Chondrocyte (in vitro differentiated cells): ENCODE measurements at regions not wholly inside any gene's neighbourhood (a gene's known extent, or its start where the extent isn't known, plus 50 kb on each side); places are given as distances from the start of the nearest gene placed in this dataset.

Experiments
- DNase-seq: peaks from one replicate; pipeline ENCODE4 v3.0.0; 2021; ENCODE audit warnings: mixed read lengths, low spot score
- H3K27ac Mint-ChIP-seq: one replicate; pipeline ENCODE4 v1.8.0; 2021; ENCODE audit warnings: mild to moderate bottlenecking, moderate library complexity, mixed read lengths; ENCODE audit not compliant: unreplicated experiment
- H3K27me3 Mint-ChIP-seq: 2 replicates; pipeline ENCODE4 v1.8.0; 2021; ENCODE audit warnings: low read depth, mixed read lengths
- H3K36me3 Mint-ChIP-seq: 2 replicates; pipeline ENCODE4 v1.8.0; 2021; ENCODE audit warnings: low read depth, mixed read lengths
- H3K4me1 Mint-ChIP-seq: 2 replicates; pipeline ENCODE4 v1.8.0; 2021; ENCODE audit warnings: low read depth, mild to moderate bottlenecking, mixed read lengths
- H3K4me3 Mint-ChIP-seq: one replicate; pipeline ENCODE4 v1.8.0; 2021; ENCODE audit warnings: mild to moderate bottlenecking, moderate library complexity, mixed read lengths; ENCODE audit not compliant: unreplicated experiment
- H3K9me3 Mint-ChIP-seq: 2 replicates; pipeline ENCODE4 v1.8.0; 2021; ENCODE audit warnings: low read depth, mixed read lengths
- CTCF ChIP-seq: fragments of 200-600 bp; sonication (generic); IDR thresholded peaks from 2 replicates; pipeline ENCODE4 v1.5.0; 2021; ENCODE audit warnings: antibody characterized with exemption, mild to moderate bottlenecking, moderate library complexity

- H3K4me3 Mint-ChIP-seq, result no peak overlapping the region
- no peak for DNase-seq
- H3K9me3 Mint-ChIP-seq, result peaks cover 8% of the 10 kb centered on the region
- peaks cover 5% of the 10 kb centered on the region for H3K4me1 Mint-ChIP-seq
- no peaks in the 10 kb centered on the region for H3K36me3 Mint-ChIP-seq
- peaks cover 5% of the 10 kb centered on the region for H3K27me3 Mint-ChIP-seq
- H3K27ac Mint-ChIP-seq, result no peak overlapping the region
- TF ChIP-seq CTCF, result no peak
Measured at GRCh38 chr9:90107040-90107725, 502.4 kb downstream of the GADD45G start.

- Mint-ChIP-seq H3K27ac (no peak overlapping the region), H3K36me3 (no peaks in the 10 kb centered on the region), H3K27me3 (peaks cover 7% of the 10 kb centered on the region), H3K9me3 (peaks cover 8% of the 10 kb centered on the region), H3K4me1 (peaks cover 4% of the 10 kb centered on the region), H3K4me3 (no peak overlapping the region)
- no peak for TF ChIP-seq CTCF
- DNase-seq, result no peak
Measured at GRCh38 chr9:90107726-90108655, 503.2 kb downstream of the GADD45G start.

- Mint-ChIP-seq H3K4me1 (no peaks in the 10 kb centered on the region), H3K27ac (no peak overlapping the region), H3K36me3 (no peaks in the 10 kb centered on the region), H3K27me3 (peaks cover 9% of the 10 kb centered on the region), H3K4me3 (no peak overlapping the region), H3K9me3 (peaks cover 8% of the 10 kb centered on the region)
- no peak for DNase-seq
- TF ChIP-seq CTCF, result no peak
Measured at GRCh38 chr9:90112788-90113187, 508.0 kb downstream of the GADD45G start.

- no peaks in the 10 kb centered on the region for H3K4me1 Mint-ChIP-seq
- peaks cover 4% of the 10 kb centered on the region for H3K9me3 Mint-ChIP-seq
- no peak for TF ChIP-seq CTCF
- H3K36me3 Mint-ChIP-seq, result no peaks in the 10 kb centered on the region
- H3K4me3 Mint-ChIP-seq, result no peak overlapping the region
- H3K27me3 Mint-ChIP-seq, result peaks cover 15% of the 10 kb centered on the region
- DNase-seq, result no peak
- no peak overlapping the region for H3K27ac Mint-ChIP-seq
Measured at GRCh38 chr9:90114641-90115425, 510.0 kb downstream of the GADD45G start.

- Mint-ChIP-seq H3K4me3 (no peak overlapping the region), H3K27me3 (peaks cover 10% of the 10 kb centered on the region), H3K4me1 (peaks cover 9% of the 10 kb centered on the region), H3K9me3 (no peaks in the 10 kb centered on the region), H3K36me3 (peaks cover 3% of the 10 kb centered on the region), H3K27ac (no peak overlapping the region)
- DNase-seq, result no peak
- TF ChIP-seq CTCF, result no peak
Measured at GRCh38 chr9:90121762-90122161, 517.0 kb downstream of the GADD45G start.
